Activated T-helper 2 cell treated with anti-CD3 and anti-CD28 coated beads, Interferon-gamma antibody, Interleukin-2, Interleukin-4, amounts not matched to agents 10 μg/mL and 5 μg/mL and 100 μg/mL, durations not matched to agents 14 hours and 24 hours and 36 hours (primary cell): ENCODE measurements at regions not wholly inside any gene's neighbourhood (a gene's known extent, or its start where the extent isn't known, plus 50 kb on each side); places are given as distances from the start of the nearest gene placed in this dataset.
"Not testable (repeated sequence)": the region's sequence is repeated elsewhere in the genome, so short reads cannot be mapped to it uniquely, and the experiment has no call there.

Experiments used
- DNase-seq: peaks from one replicate; pipeline ENCODE4 v3.0.0; 2021; ENCODE audit warnings: low spot score
- H3K27ac Mint-ChIP-seq: one replicate; pipeline ENCODE4 v1.8.0; 2021; ENCODE audit warnings: mixed read lengths
- H3K27me3 Mint-ChIP-seq: one replicate; pipeline ENCODE4 v1.8.0; 2021; ENCODE audit warnings: low read depth, mixed read lengths
- H3K36me3 Mint-ChIP-seq: one replicate; pipeline ENCODE4 v1.8.0; 2021; ENCODE audit warnings: low read depth, mixed read lengths
- H3K4me1 Mint-ChIP-seq: one replicate; pipeline ENCODE4 v1.8.0; 2021; ENCODE audit warnings: low read depth, mixed read lengths
- H3K4me3 Mint-ChIP-seq: one replicate; pipeline ENCODE4 v1.8.0; 2021; ENCODE audit warnings: low read depth, mild to moderate bottlenecking, moderate library complexity, mixed read lengths
- H3K9me3 Mint-ChIP-seq: one replicate; pipeline ENCODE4 v1.8.0; 2021; ENCODE audit warnings: mixed read lengths
- intact Hi-C: fragments of 100-400 bp; cut with micrococcal nuclease; formaldehyde crosslinking; loops from one replicate; pipeline ENCODE4 v1.15.1; 2023

DNA sequence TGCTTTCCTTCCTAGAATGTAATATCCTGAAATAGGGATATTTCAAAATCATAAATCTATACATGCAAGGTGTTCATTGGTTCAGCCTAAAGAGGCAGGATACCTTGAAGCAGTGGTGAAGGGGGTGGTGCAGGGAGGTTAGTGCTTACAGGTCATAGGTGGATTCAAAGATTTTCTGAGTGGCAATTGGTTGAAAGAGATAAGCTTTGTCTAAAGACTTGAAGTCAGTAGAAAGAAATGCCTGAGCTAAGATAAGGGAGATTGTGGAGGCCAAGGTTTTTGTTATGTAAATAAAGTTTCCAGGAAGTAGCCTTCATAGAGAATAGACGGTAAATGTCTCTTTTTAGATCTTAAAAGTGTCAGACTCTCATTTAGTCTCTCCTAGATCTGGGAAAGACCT, 741.2 kb upstream of the ZWINT start:
- peaks cover 20% of the 10 kb centered on the region for H3K9me3 Mint-ChIP-seq
- H3K27me3 Mint-ChIP-seq, result no peaks in the 10 kb centered on the region
- H3K27ac Mint-ChIP-seq, result no peak overlapping the region
- no peak overlapping the region for H3K4me3 Mint-ChIP-seq
- no peaks in the 10 kb centered on the region for H3K4me1 Mint-ChIP-seq
- intact Hi-C loops, result no loop called here
- H3K36me3 Mint-ChIP-seq, result no peaks in the 10 kb centered on the region
- DNase-seq, result no peak

DNA sequence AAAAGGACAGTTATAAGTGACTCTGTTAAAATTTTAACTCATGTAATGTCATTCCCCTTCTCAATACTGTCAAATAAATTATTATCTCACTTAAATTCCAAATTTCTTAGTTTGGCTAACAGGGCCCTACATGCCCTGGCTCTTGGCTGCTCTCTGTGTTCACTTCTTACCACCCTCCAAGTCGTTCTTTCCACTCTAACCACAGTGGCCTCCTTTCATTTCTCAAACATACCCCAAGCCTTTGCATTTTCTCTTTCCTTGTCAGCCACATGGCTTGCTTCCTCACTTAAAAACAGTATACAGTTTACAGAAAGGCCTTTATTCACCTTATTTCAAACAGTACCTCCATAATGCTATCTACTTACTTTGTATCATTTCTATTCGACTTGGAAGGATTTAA, 737.1 kb upstream of the ZWINT start:
- intact Hi-C loops, result no loop called here
- no peaks in the 10 kb centered on the region for H3K36me3 Mint-ChIP-seq
- H3K4me1 Mint-ChIP-seq, result no peaks in the 10 kb centered on the region
- no peak overlapping the region for H3K4me3 Mint-ChIP-seq
- H3K9me3 Mint-ChIP-seq, result peaks cover 26% of the 10 kb centered on the region
- H3K27ac Mint-ChIP-seq, result no peak overlapping the region
- H3K27me3 Mint-ChIP-seq, result no peaks in the 10 kb centered on the region
- no peak for DNase-seq

DNA sequence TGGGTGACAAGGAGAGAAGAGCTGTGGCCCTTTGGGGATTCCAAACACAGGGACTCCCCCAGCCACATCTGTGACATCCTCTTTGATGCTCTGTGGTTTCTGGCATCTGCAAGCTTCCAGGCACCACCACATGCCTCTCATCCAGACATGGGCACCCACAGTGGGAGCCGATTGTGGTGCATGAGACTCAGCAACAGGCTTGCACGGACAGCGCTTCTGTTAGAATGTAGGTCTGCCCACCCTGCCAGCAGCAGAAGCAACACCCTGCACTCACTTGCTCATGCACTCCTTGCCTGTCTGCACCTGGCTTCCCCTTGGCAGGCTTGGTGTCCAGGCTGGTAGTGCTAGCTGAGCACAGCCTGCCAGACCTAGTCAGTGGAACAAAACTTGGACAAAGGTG, 735.0 kb upstream of the ZWINT start:
- H3K27ac Mint-ChIP-seq, result no peak overlapping the region
- DNase-seq, result no peak
- H3K4me1 Mint-ChIP-seq, result no peaks in the 10 kb centered on the region
- H3K27me3 Mint-ChIP-seq, result no peaks in the 10 kb centered on the region
- intact Hi-C loops, result no loop called here
- no peaks in the 10 kb centered on the region for H3K36me3 Mint-ChIP-seq
- H3K9me3 Mint-ChIP-seq, result peaks cover 24% of the 10 kb centered on the region
- no peak overlapping the region for H3K4me3 Mint-ChIP-seq

DNA sequence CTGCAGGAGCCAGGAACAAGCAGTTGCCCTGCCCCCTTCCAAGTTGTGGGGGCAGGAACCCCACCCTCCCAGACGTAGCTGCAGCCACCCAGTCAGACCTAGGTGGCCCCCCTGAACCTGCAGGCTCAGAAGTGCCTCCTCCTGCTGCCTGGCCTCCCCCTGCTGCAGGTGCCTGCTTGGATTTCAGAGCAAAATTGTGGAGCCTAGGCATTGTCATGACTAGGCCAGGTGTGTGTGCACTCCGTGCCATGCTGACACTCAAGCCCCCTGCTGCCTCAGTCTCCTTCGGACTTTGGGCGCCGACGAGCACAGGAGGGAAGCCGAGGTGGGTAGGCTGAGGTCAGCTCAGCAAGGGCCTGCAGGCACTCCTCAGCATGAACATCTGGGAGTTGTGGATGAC, 733.9 kb upstream of the ZWINT start:
- H3K27ac Mint-ChIP-seq, result no peak overlapping the region
- H3K9me3 Mint-ChIP-seq, result peaks cover 24% of the 10 kb centered on the region
- H3K4me1 Mint-ChIP-seq, result no peaks in the 10 kb centered on the region
- intact Hi-C loops, result no loop called here
- DNase-seq, result no peak
- no peak overlapping the region for H3K4me3 Mint-ChIP-seq
- no peaks in the 10 kb centered on the region for H3K36me3 Mint-ChIP-seq
- H3K27me3 Mint-ChIP-seq, result no peaks in the 10 kb centered on the region

DNA sequence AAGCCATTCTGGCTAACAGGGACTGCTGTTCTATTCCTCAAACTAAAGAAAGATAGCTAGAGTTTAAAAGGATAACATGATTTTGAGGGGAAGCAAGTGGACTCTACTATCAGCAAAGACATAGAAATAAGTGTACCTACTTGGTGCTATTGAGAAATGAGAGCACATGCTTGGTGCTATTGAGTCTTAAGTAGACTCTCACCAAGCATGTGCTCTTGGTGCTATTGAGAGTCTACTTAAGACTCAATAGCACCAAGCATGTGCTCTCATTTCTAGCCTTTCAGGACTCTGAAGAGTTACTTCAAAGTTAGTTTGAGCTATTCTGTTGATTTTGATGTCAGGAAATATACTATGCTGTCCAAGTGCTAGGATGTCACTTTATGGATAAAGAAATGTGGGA, 733.0 kb upstream of the ZWINT start:
- no peak overlapping the region for H3K4me3 Mint-ChIP-seq
- H3K27me3 Mint-ChIP-seq, result no peaks in the 10 kb centered on the region
- intact Hi-C loops, result no loop called here
- no peaks in the 10 kb centered on the region for H3K4me1 Mint-ChIP-seq
- peaks cover 24% of the 10 kb centered on the region for H3K9me3 Mint-ChIP-seq
- DNase-seq, result no peak
- no peaks in the 10 kb centered on the region for H3K36me3 Mint-ChIP-seq
- no peak overlapping the region for H3K27ac Mint-ChIP-seq

DNA sequence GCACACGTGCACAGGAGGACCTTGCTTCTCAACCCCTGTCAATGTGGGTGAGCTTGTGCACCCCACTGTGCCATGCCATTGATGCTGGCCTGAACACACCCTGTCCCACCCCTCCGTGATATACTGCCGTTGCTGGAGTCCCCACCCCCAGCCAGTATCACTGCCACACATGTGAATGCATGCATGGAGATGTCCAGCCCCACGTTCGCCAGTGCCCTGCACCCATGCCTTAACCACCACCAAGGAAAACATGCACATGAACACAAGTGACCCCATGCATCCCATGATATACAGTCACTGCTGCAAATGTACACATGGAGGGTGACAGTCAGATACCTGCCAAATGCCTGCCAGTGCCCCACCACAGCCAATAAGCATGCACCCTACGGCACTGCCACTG, 692.5 kb upstream of the ZWINT start:
- intact Hi-C loops, result no loop called here

DNA sequence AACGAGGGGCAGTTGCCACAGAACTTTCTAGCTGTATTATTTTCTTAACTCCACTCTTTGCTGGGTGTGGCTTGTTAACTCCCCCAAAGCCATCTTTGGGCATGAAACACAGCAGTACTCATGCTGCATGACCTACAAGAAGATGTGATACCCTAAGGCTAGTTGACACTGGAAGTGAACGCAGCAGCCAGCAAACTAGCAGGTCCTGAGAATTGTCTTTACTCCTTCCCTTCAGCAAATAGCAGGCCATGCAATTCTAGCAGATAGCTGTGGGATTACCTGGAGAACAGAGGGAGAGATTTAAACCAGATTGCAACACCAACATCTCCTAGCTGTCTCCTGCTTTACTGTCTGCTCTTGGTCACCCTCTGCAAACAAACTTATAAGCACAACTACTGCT, 688.0 kb upstream of the ZWINT start:
- Mint-ChIP-seq H3K4me3 (no peak overlapping the region), H3K27ac (no peak overlapping the region), H3K4me1 (no peaks in the 10 kb centered on the region), H3K9me3 (peaks cover 42% of the 10 kb centered on the region), H3K27me3 (no peaks in the 10 kb centered on the region), H3K36me3 (no peaks in the 10 kb centered on the region)
- DNase-seq, result no peak
- intact Hi-C loops, result no loop called here

More for the DNA sequence above, 692.5 kb upstream of the ZWINT start:
- Mint-ChIP-seq H3K36me3 (no peaks in the 10 kb centered on the region), H3K27ac (no peak overlapping the region), H3K4me3 (no peak overlapping the region), H3K4me1 (no peaks in the 10 kb centered on the region), H3K9me3 (peaks cover 55% of the 10 kb centered on the region), H3K27me3 (no peaks in the 10 kb centered on the region)
- no peak for DNase-seq

DNA sequence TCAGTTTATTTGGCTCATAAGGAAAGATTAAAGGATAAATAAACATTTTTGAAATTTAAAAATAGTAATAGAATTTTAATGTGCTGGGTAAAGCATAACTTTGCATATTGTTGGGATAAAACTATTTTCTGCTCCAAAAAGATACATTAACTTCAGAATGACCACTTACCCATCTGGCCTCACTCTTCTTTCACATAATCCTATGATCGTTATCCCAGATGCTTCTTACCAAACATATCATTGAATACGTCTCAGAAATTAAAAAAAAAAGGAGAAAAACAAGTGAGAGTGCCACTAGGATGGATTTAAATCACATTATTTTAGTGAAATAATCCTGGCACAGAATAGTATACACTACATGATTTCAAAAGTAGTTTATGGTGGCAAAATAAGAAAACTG, 677.5 kb upstream of the ZWINT start:
- H3K9me3 Mint-ChIP-seq, result peaks cover 29% of the 10 kb centered on the region
- H3K4me3 Mint-ChIP-seq, result no peak overlapping the region
- no peaks in the 10 kb centered on the region for H3K36me3 Mint-ChIP-seq

DNA sequence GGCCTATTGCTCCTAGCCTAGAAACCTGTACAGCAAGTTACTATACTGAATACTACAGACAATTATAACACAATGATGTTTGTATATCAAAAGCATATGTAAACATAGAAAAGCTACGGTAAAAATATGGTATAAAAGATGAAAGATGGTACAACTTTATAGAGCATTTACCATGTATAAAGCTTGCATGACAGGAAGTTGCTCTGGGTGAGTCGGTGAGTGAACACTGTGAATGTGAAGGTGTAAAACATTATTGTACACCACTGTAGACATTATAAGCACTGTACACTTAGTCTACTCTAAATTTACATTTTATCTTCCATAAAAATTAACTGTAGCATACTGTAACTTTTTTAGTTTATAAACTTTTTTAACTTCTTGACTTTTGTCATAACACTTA, 674.3 kb upstream of the ZWINT start:
- Mint-ChIP-seq H3K4me1 (no peaks in the 10 kb centered on the region), H3K27ac (no peak overlapping the region)

More for the DNA sequence above, 677.5 kb upstream of the ZWINT start:
- Mint-ChIP-seq H3K4me1 (no peaks in the 10 kb centered on the region), H3K27ac (no peak overlapping the region), H3K27me3 (no peaks in the 10 kb centered on the region)
- no peak for DNase-seq
- intact Hi-C loops, result no loop called here

DNA sequence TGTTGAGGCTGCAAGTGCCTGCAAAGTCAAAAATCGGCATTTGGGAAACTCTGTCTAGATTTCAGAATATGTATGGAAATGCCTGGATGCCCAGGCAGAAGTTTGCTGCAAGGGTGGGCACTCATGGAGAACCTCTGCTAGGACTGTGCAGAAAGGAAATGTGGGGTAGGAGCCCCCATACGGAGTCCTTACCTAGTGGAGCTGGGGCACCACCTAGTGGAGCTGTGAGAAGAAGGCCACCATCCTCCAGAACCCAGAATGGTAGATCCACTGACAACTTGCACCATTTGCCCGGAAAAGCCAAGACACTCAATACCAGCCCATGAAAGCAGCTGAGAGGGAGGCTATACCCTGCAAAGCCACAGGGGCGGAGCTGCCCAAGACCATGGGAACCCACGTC, 671.2 kb upstream of the ZWINT start:
- H3K4me1 Mint-ChIP-seq, H3K4me3 Mint-ChIP-seq, H3K27me3 Mint-ChIP-seq, H3K36me3 Mint-ChIP-seq, H3K27ac Mint-ChIP-seq, DNase-seq, intact Hi-C loops: not testable (repeated sequence)
- H3K9me3 Mint-ChIP-seq, result peaks cover 34% of the 10 kb centered on the region

More for the DNA sequence above, 674.3 kb upstream of the ZWINT start:
- Mint-ChIP-seq H3K27me3 (no peaks in the 10 kb centered on the region), H3K4me3 (no peak overlapping the region), H3K9me3 (peaks cover 40% of the 10 kb centered on the region), H3K36me3 (peaks cover 4% of the 10 kb centered on the region)
- no peak for DNase-seq
- intact Hi-C loops, result no loop called here

DNA sequence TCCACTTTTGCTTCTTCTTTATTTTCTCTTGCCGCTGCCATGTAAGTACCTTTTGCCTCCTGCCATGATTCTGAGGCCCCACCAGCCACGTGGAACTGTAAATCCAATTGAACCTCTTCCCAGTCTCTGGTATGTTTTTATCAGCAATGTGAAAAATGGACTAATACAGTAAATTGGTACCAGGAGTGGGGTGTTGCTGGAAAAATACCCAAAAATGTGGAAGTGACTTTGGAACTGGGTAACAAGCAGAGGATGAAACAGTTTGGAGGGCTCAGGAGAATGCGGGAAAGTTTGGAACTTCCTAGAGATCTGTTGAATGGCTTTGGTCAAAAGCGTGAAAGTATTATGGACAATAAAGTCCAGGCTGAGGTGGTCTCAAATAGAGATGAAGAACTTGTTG, 670.3 kb upstream of the ZWINT start:
- no peaks in the 10 kb centered on the region for H3K27me3 Mint-ChIP-seq
- intact Hi-C loops, result no loop called here
- DNase-seq, result no peak
- no peak overlapping the region for H3K27ac Mint-ChIP-seq
- no peaks in the 10 kb centered on the region for H3K4me1 Mint-ChIP-seq
- H3K9me3 Mint-ChIP-seq, result peaks cover 32% of the 10 kb centered on the region
- H3K36me3 Mint-ChIP-seq, result peaks cover 4% of the 10 kb centered on the region
- H3K4me3 Mint-ChIP-seq, result no peak overlapping the region

DNA sequence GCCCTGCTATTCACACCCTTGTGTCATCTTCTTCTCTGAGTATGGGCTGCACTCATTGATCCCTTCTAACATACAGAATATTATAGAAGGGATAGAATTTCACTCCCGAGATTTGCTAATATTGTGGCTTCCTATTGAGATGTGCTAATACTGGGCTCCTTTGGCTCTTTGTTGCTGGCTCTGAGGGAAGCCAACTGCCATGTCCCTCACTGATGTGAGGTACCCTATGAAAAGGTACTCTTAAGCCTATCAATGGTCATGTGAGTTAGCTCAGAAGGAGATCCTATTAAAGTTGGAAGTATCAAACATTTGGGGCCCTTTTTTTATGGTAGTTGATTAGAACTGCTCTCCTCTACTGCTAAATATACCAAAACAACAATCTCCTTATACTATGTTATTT, 665.2 kb upstream of the ZWINT start:
- Mint-ChIP-seq H3K27ac (no peak overlapping the region), H3K36me3 (peaks cover under 1% of the 10 kb centered on the region), H3K4me1 (no peaks in the 10 kb centered on the region), H3K9me3 (peaks cover 29% of the 10 kb centered on the region), H3K4me3 (no peak overlapping the region), H3K27me3 (no peaks in the 10 kb centered on the region)
- intact Hi-C loops, result no loop called here
- no peak for DNase-seq

DNA sequence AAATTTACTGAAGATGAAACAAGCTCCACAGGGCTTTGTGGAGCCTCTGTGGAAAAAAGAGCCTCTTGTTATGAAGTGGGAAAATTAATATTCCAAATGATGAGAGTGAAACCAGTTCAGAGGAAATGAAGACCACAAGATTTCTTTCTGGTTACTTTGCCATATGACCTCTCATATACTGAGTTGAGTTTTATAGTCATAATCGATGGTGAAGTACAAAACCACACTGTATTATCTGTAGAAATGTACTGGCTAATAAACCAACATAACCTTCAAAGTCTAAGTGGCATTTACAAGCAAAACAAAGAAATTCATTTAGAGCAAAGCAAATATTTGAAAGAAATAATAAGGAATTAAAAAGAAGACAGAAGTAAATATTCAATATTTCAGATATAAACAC, 662.6 kb upstream of the ZWINT start:
- Mint-ChIP-seq H3K9me3 (peaks cover 17% of the 10 kb centered on the region), H3K4me1 (no peaks in the 10 kb centered on the region), H3K4me3 (no peak overlapping the region), H3K27me3 (no peaks in the 10 kb centered on the region), H3K36me3 (no peaks in the 10 kb centered on the region), H3K27ac (no peak overlapping the region)
- no peak for DNase-seq
- intact Hi-C loops, result no loop called here

DNA sequence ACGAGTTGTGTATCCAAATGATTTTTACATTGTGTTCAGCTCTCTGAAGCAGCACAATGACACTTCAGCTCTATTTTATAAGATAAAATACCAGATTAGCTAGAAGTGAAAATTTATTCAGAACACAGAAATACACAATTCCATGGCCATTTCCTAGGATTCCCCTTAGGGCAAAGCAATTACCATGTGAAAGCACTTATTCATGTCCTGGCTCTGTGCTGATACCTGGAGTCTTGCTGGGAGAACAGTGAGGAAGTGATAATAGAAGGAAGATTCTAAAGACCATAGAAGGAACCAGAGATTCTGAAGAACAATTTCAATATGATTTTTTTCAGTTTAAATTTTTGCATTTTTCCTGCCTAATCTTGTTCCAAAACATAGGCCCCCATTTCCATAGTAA, 657.4 kb upstream of the ZWINT start:
- Mint-ChIP-seq H3K4me3 (no peak overlapping the region), H3K4me1 (no peaks in the 10 kb centered on the region), H3K9me3 (peaks cover 19% of the 10 kb centered on the region), H3K27me3 (no peaks in the 10 kb centered on the region), H3K27ac (no peak overlapping the region), H3K36me3 (no peaks in the 10 kb centered on the region)
- intact Hi-C loops, result no loop called here
- no peak for DNase-seq
